ENCODE measurements at regions not wholly inside any gene's neighbourhood (a gene's known extent, or its start where the extent isn't known, plus 50 kb on each side); places are given as distances from the start of the nearest gene placed in this dataset.
"Not testable (repeated sequence)": the region's sequence is repeated elsewhere in the genome, so short reads cannot be mapped to it uniquely, and the experiment has no call there.

GRCh38 chr10:80957161-80957560 lies 419.5 kb downstream of the SH2D4B start:
- no peak for DNase-seq

- DNase-seq = no peak
Observed at GRCh38 chr10:80964179-80964578, 426.5 kb downstream of the SH2D4B start.

- DNase-seq = no peak
Observed at GRCh38 chr10:80964955-80965614, 427.4 kb downstream of the SH2D4B start.

GRCh38 chr10:80966326-80966986 lies 428.8 kb downstream of the SH2D4B start:
- DNase-seq = no peak

- DNase-seq = not testable (repeated sequence)
Observed at GRCh38 chr10:80967357-80967756, 429.7 kb downstream of the SH2D4B start.

- DNase-seq = no peak
Observed at GRCh38 chr10:80968903-80969302, 431.2 kb downstream of the SH2D4B start.

- DNase-seq = no peak
Observed at GRCh38 chr10:80971461-80971860, 433.8 kb downstream of the SH2D4B start.

GRCh38 chr10:80976658-80977057 lies 439.0 kb downstream of the SH2D4B start:
- DNase-seq = no peak

- DNase-seq = no peak
Observed at GRCh38 chr10:80985102-80985501, 447.4 kb downstream of the SH2D4B start.

- no peak for DNase-seq
Observed at GRCh38 chr10:80986596-80986995, 448.9 kb downstream of the SH2D4B start.

GRCh38 chr10:80988755-80989154 lies 451.1 kb downstream of the SH2D4B start:
- no peak for DNase-seq

- no peak for DNase-seq
Observed at GRCh38 chr10:80996615-80997193, 459.0 kb downstream of the SH2D4B start.

GRCh38 chr10:81000781-81001180 lies 463.1 kb downstream of the SH2D4B start:
- no peak for DNase-seq

- DNase-seq = no peak
Observed at GRCh38 chr10:81002382-81002781, 464.7 kb downstream of the SH2D4B start.

- no peak for DNase-seq
Observed at GRCh38 chr10:81007872-81008271, 470.2 kb downstream of the SH2D4B start.

- DNase-seq = no peak
Observed at GRCh38 chr10:81008726-81009125, 471.0 kb downstream of the SH2D4B start.

GRCh38 chr10:81009296-81009695 lies 471.6 kb downstream of the SH2D4B start:
- no peak for DNase-seq

- no peak for DNase-seq
Observed at GRCh38 chr10:81013771-81014170, 476.1 kb downstream of the SH2D4B start.

- DNase-seq = peak; percentile 62
Observed at GRCh38 chr10:81019029-81019890, 481.6 kb downstream of the SH2D4B start.

GRCh38 chr10:81021428-81022129 lies 483.9 kb downstream of the SH2D4B start:
- DNase-seq = no peak

- peak; percentile 82 for DNase-seq
Observed at GRCh38 chr10:81026591-81026990, 488.9 kb downstream of the SH2D4B start.

GRCh38 chr10:81027223-81027622 lies 489.5 kb downstream of the SH2D4B start:
- peak; percentile 80 for DNase-seq

- peak; percentile 50 for DNase-seq
Observed at GRCh38 chr10:81027706-81028105, 490.0 kb downstream of the SH2D4B start.
